Sigmoid colon (tissue), 4 donors: ENCODE measurements at regions not wholly inside any gene's neighbourhood (a gene's known extent, or its start where the extent isn't known, plus 50 kb on each side); places are given as distances from the start of the nearest gene placed in this dataset.

ENCODE experiments used
- CTCF ChIP-seq, 4 experiments: fragments of 450-650 bp in 3 of 4; fragments of 200-600 bp in 1 of 4; IDR thresholded peaks; one replicate each; pipeline ENCODE4 v1.5.1; 2016 to 2019; ENCODE audit warnings: antibody characterized with exemption in 4 of 4, mild to moderate bottlenecking in 3 of 4, moderate library complexity in 2 of 4
- EP300 ChIP-seq, 4 donors: sonication (generic); formaldehyde crosslinking; IDR thresholded peaks; one replicate each; pipeline ENCODE4 v1.6.1; 2017; ENCODE audit warnings: antibody characterized with exemption in 4 of 4
- POLR2A ChIP-seq, 2 donors: fragments of 450-650 bp; IDR thresholded peaks; one replicate each; pipeline ENCODE4 v1.6.1; 2016; ENCODE audit warnings: antibody characterized with exemption in 2 of 2, mild to moderate bottlenecking in 2 of 2, moderate library complexity in 2 of 2
- POLR2AphosphoS5 ChIP-seq, 4 donors: sonication (generic); formaldehyde crosslinking; IDR thresholded peaks; one replicate each; pipeline ENCODE4 v1.6.1; 2017; ENCODE audit warnings: antibody characterized with exemption in 4 of 4

- TF ChIP-seq CTCF (IDR thresholded peaks at IDR 0.05) (no peak), POLR2A (IDR thresholded peaks at IDR 0.05) (no peak), EP300 (IDR thresholded peaks at IDR 0.05) (no peak), POLR2AphosphoS5 (IDR thresholded peaks at IDR 0.05) (no peak)
Measured at GRCh38 chr3:8283193-8283592, 218.4 kb upstream of the LMCD1 start.
